ENCODE measurements at regions not wholly inside any gene's neighbourhood (a gene's known extent, or its start where the extent isn't known, plus 50 kb on each side); places are given as distances from the start of the nearest gene placed in this dataset.
"Not testable (repeated sequence)": the region's sequence is repeated elsewhere in the genome, so short reads cannot be mapped to it uniquely, and the experiment has no call there.

- peak; percentile 39 for DNase-seq (ENCODE audit: low read depth, low spot score)
These were observed 218.6 kb downstream of the LURAP1L start for GRCh38 chr9:12993466-12993865.

DNA sequence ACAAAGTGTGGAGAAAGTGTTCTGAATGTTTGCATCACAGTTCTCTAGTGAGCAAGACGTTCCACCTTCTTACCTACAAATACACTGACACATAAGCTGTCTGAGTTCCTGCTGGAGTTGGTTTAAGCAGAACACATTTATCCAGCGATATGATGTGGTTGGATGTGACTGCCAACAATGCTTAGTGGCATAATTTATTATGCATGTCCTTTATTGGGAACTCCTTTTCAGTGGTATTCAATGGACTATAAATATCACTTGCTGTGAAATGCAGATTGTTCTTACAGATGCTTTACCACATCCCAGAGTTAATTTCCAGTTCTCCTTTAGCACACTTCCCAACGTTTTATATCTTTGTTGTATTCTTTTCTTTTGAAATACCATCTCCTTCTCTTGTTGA lies 222.2 kb downstream of the LURAP1L start:
- no peak for DNase-seq (ENCODE audit: low read depth, low spot score)

- no peak for DNase-seq (ENCODE audit: low read depth, low spot score)
These were observed 227.3 kb downstream of the LURAP1L start for GRCh38 chr9:13001989-13002580.

GRCh38 chr9:13002740-13003139 lies 227.9 kb downstream of the LURAP1L start:
- no peak for DNase-seq (ENCODE audit: low read depth, low spot score)

DNA sequence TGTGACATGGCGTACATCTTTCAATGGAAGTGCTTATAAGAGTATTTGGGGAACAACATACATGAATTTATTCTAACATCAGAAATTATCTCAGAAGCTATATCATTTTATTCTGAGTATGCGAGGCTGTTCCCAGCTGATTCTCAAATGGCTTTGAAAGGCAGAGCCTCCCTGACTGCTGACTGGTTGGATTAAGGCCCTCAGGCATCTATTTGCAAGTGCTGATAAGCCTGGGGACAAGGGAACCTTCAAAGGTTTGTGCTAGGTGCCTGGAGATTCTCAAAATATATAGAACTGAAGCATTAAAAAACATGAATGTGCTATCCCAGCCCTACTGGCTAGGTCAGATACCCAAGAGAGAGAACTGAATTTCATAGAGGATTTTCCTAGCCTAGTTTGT lies 235.1 kb downstream of the LURAP1L start:
- DNase-seq (ENCODE audit: low read depth, low spot score) = no peak

GRCh38 chr9:13013991-13014883 lies 239.4 kb downstream of the LURAP1L start:
- no peak for DNase-seq (ENCODE audit: low read depth, low spot score)

DNA sequence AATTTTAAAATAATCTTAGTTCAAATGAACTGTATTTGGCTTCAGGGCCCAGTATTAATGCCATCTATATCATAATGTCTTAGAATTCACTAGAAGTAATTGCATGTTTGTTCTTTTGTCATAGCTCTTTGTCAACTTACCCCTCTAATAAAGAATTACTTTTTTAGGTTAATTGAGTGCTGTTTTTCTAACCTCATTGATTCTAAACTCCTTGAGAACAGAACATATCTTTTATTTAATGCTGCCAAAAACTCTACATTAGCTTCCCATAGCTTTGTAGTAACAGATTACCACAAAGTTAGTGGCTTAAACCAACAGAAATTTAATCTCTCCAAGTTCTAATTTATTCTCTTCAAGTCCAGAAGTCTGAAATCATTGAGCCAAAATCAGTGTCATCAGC lies 242.4 kb downstream of the LURAP1L start:
- no peak for DNase-seq (ENCODE audit: low read depth, low spot score)

DNA sequence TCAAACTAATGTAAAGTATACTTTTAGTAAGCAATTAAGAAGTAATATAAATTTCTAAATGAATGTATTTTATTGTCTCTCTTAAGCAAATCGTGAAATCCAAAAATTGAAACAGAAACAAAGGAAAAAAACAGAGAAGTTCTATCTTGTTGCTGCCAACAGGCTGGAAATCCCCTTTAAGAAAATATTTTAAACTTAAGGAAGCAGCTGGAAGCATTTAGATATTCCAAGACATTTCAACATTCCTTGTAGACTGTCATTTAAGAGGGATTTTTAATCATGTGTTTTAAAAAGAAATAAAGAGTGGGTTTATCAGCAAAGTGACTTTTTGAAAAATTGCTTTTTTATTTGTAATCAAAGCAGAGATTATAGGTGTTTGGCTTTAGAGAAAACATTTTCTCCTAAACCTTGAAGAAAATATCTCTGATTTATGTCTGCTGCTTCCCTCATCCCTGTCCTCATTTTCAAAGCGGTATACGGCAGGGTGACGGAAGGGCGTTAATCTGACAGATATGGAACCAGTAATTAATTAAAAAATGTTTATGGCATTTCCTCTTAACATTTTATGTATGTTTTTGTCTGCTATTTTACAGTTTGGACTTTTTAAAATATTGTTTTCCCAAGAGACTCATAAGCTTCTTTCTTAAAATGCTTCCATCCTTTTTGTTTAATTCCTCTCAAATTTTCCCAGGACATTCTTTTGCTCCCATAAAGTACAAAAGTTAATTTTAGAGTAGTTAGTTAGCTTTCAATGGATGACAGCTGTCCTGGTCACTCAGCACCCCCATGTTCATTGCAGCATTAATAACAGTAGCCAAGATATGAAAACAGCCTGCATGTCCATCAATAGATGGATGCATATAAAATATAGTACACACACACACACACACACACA lies 245.6 kb downstream of the LURAP1L start:
- no peak for DNase-seq (ENCODE audit: low read depth, low spot score)

- DNase-seq (ENCODE audit: low read depth, low spot score) = no peak
These were observed 247.9 kb downstream of the LURAP1L start for GRCh38 chr9:13022756-13023155.

- DNase-seq (ENCODE audit: low read depth, low spot score) = no peak
These were observed 248.7 kb downstream of the LURAP1L start for GRCh38 chr9:13023498-13023897.

GRCh38 chr9:13026956-13027355 lies 252.1 kb downstream of the LURAP1L start:
- DNase-seq (ENCODE audit: low read depth, low spot score) = no peak

- DNase-seq (ENCODE audit: low read depth, low spot score) = no peak
These were observed 251.6 kb downstream of the MPDZ start for GRCh38 chr9:13027879-13028278.

DNA sequence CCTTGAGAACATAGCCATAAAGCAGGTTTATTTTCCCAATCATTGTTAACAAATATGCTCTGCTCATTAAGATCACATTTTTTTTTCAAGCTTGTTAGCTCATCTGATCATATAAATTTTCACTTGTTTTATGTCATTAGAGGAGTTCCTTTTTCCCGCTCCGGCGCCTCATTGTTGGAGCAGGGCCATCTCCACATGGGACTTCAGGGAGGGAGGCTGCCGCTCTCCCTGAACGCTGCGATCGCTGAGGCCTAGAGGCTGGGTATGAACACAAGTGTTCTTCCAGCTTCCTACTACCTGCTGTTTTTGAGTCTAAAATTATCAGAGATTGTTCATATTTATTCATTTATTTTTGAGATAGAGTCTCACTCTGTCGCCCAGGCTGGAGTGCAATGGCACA lies 246.9 kb downstream of the MPDZ start:
- no peak for DNase-seq (ENCODE audit: low read depth, low spot score)

- DNase-seq (ENCODE audit: low read depth, low spot score) = peak; percentile 37
These were observed 245.4 kb downstream of the MPDZ start for GRCh38 chr9:13033959-13034693.

- peak; percentile 2 for DNase-seq (ENCODE audit: low read depth, low spot score)
These were observed 244.8 kb downstream of the MPDZ start for GRCh38 chr9:13034694-13035002.

DNA sequence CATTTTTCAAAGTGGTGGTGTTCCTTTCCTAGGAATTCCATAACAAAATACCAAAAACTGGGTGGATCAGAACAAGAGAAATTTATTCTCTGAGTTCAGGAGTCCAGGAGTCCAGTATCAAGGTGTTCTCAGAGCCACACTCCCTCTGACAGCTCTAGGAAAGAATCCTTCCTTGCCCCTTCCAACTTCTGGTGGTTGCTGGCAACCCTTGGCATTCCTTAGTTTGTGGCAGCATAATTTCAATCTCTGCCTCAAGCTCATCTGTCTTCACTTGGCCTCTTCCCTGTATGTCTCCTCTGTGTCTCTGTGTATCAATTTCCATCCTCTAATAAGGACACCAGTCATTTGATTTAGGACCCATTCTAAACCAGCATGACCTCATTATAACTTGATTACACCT lies 243.7 kb downstream of the MPDZ start:
- no peak for DNase-seq (ENCODE audit: low read depth, low spot score)

- not testable (repeated sequence) for DNase-seq (ENCODE audit: low read depth, low spot score)
These were observed 241.7 kb downstream of the MPDZ start for GRCh38 chr9:13037808-13038207.

DNA sequence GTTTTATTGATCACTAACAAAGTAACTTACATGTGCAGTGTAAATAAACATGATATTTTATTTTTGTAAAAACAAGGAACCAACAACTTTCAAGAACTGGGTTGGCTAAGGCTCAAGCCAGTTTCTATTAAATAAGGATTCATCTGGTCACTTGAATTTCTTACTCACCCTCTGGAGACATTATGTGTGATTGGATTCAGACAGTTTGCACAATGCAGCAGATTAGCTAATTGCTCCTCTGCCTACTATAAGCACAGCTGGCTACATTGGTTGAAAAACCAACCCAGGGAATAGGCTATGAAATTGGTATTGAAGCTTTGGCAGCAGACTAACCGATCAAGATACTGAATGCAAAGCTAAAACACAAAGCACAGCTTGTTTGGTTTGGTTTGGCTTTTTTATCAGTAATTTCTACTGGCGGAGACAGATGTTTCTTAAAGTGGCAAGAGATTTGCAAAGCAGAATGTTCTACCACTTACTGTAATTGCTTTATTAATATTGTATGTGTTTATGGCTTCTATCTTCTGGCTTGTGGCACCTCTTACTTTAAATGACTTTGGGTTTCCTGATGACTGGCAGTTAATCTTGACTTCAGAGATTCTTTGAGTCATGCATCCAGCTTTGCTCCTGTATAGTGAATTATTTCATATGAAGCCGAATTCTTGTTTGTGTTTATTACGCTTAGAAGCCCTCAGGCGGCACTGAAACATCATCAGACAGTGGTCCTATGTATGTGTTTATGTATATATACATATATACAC lies 231.5 kb downstream of the MPDZ start:
- no peak for DNase-seq (ENCODE audit: low read depth, low spot score)

- DNase-seq (ENCODE audit: low read depth, low spot score) = no peak
These were observed 230.3 kb downstream of the MPDZ start for GRCh38 chr9:13049223-13049622.

DNA sequence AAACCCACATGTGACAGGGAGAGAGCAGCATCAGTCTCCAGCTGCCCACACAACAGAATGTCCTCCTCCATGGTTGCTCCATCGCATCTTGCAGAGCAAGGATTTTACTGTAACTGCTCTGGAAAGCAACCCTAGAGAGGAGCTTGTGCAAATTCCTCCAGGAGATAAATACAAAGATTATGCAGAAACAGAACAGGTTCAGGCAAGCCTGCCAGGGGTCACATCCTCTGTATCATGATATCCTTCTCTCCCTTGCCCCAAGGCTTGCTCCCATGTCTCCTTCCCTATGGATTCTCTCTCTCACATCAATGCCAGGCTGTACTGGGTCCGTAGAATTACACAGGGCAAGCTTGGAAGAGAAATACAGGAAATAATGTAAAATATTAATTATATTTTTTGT lies 226.0 kb downstream of the MPDZ start:
- DNase-seq (ENCODE audit: low read depth, low spot score) = no peak

DNA sequence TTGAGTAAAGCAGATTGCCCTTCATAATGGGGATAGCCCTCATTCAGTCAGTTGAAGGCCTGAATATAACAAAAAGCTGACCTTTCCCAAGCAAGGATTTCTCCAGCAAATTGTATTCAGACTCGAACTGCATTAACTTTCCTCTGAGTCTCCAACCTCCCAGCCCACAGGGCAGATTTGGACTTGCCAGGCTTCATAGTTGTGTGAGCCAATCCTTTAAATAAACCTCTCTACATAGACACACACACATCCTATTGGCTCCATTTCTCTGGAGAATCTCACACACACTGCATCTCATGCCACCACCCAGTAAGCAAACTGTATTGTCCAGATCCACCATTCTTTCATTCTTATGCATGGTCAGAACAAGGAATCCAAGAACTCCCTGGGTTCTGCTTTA lies 225.1 kb downstream of the MPDZ start:
- DNase-seq (ENCODE audit: low read depth, low spot score) = no peak
